ENCODE measurements at regions not wholly inside any gene's neighbourhood (a gene's known extent, or its start where the extent isn't known, plus 50 kb on each side); places are given as distances from the start of the nearest gene placed in this dataset.
A peak's percentile ranks its signal among the peaks of the same experiment; 100 is the strongest.

DNA sequence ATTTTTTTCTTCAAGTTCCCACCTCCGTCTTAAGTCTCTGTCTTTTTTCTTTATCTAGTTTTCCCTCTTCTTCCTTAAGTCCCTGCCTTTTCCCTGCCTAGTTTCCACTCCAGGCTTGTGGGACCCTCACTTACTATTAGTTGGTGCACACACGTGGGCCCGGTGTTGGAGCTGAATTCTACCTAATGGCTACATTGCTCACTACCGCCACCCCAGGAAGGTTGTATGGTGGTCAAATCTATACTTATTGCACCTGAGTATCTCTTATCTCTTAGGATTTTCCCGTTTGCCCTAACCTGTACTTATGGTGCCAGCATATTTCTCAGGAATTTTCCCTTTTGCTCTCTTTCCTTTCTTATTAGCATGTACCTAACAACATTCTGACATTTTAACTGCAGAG is 692.8 kb downstream of the EPM2A start:
- Histone ChIP-seq H2AFZ (ENCODE audit: low read length) (no peak overlapping the region), H3K9me3 (ENCODE audit: low read length) (no peaks in the 10 kb centered on the region), H3K4me3 (ENCODE audit: low read length) (no peak overlapping the region), H3K27ac (ENCODE audit: low read length) (no peak overlapping the region), H3K36me3 (ENCODE audit: low read depth, low read length) (no peaks in the 10 kb centered on the region), H3K27me3 (ENCODE audit: low read length) (no peaks in the 10 kb centered on the region), H3K9ac (ENCODE audit: low read length) (no peak overlapping the region), H3K4me2 (ENCODE audit: low read length) (no peak overlapping the region), H3K9me2 (replicated peaks; ENCODE audit: low read length) (no peaks in the 10 kb centered on the region), H3K4me1 (ENCODE audit: insufficient read depth, low read length) (peaks cover 4% of the 10 kb centered on the region; the same call in 1 of the 2 replicates), H3F3A (ENCODE audit: low read length, unreplicated experiment) (no peaks in the 10 kb centered on the region), H3K79me2 (ENCODE audit: low read length) (no peaks in the 10 kb centered on the region), H4K20me1 (ENCODE audit: low read length) (no peaks in the 10 kb centered on the region)
- ATAC-seq: no peak
- no TSS peak for BruUV-seq (replicated peaks)
- TF ChIP-seq EZH2 (IDR thresholded peaks at IDR 0.05; ENCODE audit: low read length, unreplicated experiment) (no peak), EZH2phosphoT487 (IDR thresholded peaks at IDR 0.05; ENCODE audit: borderline replicate concordance, low read length) (no peak)
- TF ChIP-seq, protein P1, sequence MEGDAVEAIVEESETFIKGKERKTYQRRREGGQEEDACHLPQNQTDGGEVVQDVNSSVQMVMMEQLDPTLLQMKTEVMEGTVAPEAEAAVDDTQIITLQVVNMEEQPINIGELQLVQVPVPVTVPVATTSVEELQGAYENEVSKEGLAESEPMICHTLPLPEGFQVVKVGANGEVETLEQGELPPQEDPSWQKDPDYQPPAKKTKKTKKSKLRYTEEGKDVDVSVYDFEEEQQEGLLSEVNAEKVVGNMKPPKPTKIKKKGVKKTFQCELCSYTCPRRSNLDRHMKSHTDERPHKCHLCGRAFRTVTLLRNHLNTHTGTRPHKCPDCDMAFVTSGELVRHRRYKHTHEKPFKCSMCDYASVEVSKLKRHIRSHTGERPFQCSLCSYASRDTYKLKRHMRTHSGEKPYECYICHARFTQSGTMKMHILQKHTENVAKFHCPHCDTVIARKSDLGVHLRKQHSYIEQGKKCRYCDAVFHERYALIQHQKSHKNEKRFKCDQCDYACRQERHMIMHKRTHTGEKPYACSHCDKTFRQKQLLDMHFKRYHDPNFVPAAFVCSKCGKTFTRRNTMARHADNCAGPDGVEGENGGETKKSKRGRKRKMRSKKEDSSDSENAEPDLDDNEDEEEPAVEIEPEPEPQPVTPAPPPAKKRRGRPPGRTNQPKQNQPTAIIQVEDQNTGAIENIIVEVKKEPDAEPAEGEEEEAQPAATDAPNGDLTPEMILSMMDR (conservative IDR thresholded peaks at IDR 0.05; ENCODE audit: low read depth, low read length): peak; percentile 39
- POLR2A ChIA-PET (ENCODE audit: unreplicated experiment): no interaction called here
- CTCF ChIA-PET: no interaction called here
- DNase-seq: no peak
- intact Hi-C loops (cut with micrococcal nuclease): no loop called here

DNA sequence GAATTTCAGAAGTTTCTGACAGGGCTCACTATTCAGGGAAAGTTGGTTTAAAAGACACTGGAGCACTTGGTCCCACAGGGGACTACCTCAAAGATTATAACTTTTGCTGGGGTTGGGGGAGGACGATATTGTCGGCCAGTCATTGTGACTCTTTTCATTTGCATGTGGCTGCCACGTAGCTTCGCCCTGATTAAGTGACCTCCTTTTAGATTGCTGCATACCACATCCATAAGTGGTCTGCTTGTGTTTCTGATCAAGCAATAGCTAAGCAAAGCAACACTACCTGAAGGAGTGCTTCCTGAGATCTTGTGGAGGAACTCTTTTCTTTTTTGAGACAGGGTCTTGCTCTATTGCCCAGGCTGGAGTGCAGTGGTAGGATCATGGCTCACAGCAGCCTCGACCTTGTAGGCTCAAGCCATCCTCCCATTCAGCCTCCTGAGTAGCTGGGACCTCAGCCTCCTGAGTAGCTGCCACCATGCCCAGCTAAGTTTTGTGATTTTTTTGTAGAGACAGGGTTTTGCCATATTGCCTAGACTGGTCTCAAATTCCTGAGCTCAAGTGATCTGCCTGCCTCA is 691.3 kb downstream of the EPM2A start:
- Histone ChIP-seq H3K4me3 (ENCODE audit: low read length) (no peak overlapping the region), H3K27ac (ENCODE audit: low read length) (no peak overlapping the region), H3K4me2 (ENCODE audit: low read length) (0 out of 2 replicates have a peak overlapping the region, but pooled peaks have one; percentile 2), H2AFZ (ENCODE audit: low read length) (0 out of 2 replicates have a peak overlapping the region, but pooled peaks have one; percentile 20), H3K79me2 (ENCODE audit: low read length) (no peaks in the 10 kb centered on the region), H3F3A (ENCODE audit: low read length, unreplicated experiment) (no peaks in the 10 kb centered on the region), H4K20me1 (ENCODE audit: low read length) (no peaks in the 10 kb centered on the region), H3K9me3 (ENCODE audit: low read length) (no peaks in the 10 kb centered on the region), H3K4me1 (ENCODE audit: insufficient read depth, low read length) (peaks cover 4% of the 10 kb centered on the region; the same call in 1 of the 2 replicates), H3K9me2 (replicated peaks; ENCODE audit: low read length) (no peaks in the 10 kb centered on the region), H3K27me3 (ENCODE audit: low read length) (no peaks in the 10 kb centered on the region), H3K9ac (ENCODE audit: low read length) (no peak overlapping the region), H3K36me3 (ENCODE audit: low read depth, low read length) (no peaks in the 10 kb centered on the region)
- ChIA-PET CTCF (no interaction called here), POLR2A (ENCODE audit: unreplicated experiment) (no interaction called here)
- TF ChIP-seq, protein P1 (conservative IDR thresholded peaks at IDR 0.05; ENCODE audit: low read depth, low read length): no peak
- TF ChIP-seq EZH2phosphoT487 (IDR thresholded peaks at IDR 0.05; ENCODE audit: borderline replicate concordance, low read length) (no peak), EZH2 (IDR thresholded peaks at IDR 0.05; ENCODE audit: low read length, unreplicated experiment) (no peak)
- ATAC-seq (no peak), DNase-seq (no peak)
- intact Hi-C loops (cut with micrococcal nuclease): no loop called here
- no TSS peak for BruUV-seq (replicated peaks)

DNA sequence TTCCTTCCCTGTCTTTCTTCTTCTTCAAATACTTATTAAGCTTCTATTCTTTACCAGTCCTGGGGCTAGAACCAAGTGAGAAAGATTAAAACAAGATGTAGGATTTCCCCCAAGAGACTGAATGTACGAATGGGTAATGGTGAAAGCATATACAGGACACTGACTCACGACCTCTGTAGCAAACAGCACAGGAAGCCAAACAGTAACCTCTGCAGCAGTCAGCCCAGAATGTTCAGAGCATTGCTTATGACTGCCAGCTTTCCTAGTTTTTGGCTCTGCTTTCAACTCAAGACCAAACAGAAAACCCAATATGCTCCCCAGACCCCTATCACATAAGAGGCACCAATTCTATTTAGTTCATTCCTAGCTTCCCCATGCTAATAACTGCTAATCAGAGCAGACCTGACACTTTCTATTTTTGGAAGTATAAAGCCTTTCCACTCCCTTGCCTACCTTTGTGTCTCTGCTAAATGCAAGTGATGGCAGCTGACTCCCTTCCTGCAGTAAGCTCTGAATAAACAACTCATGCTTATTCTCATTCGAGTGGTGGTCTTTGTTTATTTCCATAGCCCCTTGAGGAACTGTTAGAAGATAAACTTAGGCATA is 690.6 kb downstream of the EPM2A start:
- DNase-seq: peak; percentile 44
- intact Hi-C loops (cut with micrococcal nuclease): no loop called here

More for the DNA sequence above, 690.6 kb downstream of the EPM2A start:
- no peak overlapping the region for H3K27ac ChIP-seq (ENCODE audit: low read length)
- no peaks in the 10 kb centered on the region for H3K9me2 ChIP-seq (replicated peaks; ENCODE audit: low read length)
- ChIA-PET POLR2A (ENCODE audit: unreplicated experiment) (no interaction called here), CTCF (no interaction called here)
- H3K9me3 ChIP-seq (ENCODE audit: low read length): no peaks in the 10 kb centered on the region
- peak; percentile 85 for ATAC-seq
- H3K27me3 ChIP-seq (ENCODE audit: low read length): no peaks in the 10 kb centered on the region
- H3K4me1 ChIP-seq (ENCODE audit: insufficient read depth, low read length): peaks cover 4% of the 10 kb centered on the region; the same call in 1 of the 2 replicates
- H3K79me2 ChIP-seq (ENCODE audit: low read length): no peaks in the 10 kb centered on the region
- no peaks in the 10 kb centered on the region for H3K36me3 ChIP-seq (ENCODE audit: low read depth, low read length)
- no peaks in the 10 kb centered on the region for H3F3A ChIP-seq (ENCODE audit: low read length, unreplicated experiment)
- no peak overlapping the region for H3K9ac ChIP-seq (ENCODE audit: low read length)
- TF ChIP-seq EZH2phosphoT487 (IDR thresholded peaks at IDR 0.05; ENCODE audit: borderline replicate concordance, low read length) (no peak), EZH2 (IDR thresholded peaks at IDR 0.05; ENCODE audit: low read length, unreplicated experiment) (no peak)
- TF ChIP-seq, protein P1 (conservative IDR thresholded peaks at IDR 0.05; ENCODE audit: low read depth, low read length): no peak
- H3K4me3 ChIP-seq (ENCODE audit: low read length): no peak overlapping the region
- no TSS peak for BruUV-seq (replicated peaks)
- peak overlapping the region; percentile 20; the same call in 1 of the 2 replicates for H2AFZ ChIP-seq (ENCODE audit: low read length)
- no peaks in the 10 kb centered on the region for H4K20me1 ChIP-seq (ENCODE audit: low read length)
- H3K4me2 ChIP-seq (ENCODE audit: low read length): 0 out of 2 replicates have a peak overlapping the region, but pooled peaks have one; percentile 2

Data from PC-3 (cell line).